DND-41 (cell line): ENCODE measurements at regions not wholly inside any gene's neighbourhood (a gene's known extent, or its start where the extent isn't known, plus 50 kb on each side); places are given as distances from the start of the nearest gene placed in this dataset.

Source experiments
- EZH2 ChIP-seq: IDR thresholded peaks from 3 replicates; pipeline ENCODE4 v1.6.1; 2012; ENCODE audit warnings: borderline replicate concordance, low read depth, mild to moderate bottlenecking, moderate library complexity, low read length, inconsistent platforms; ENCODE audit not compliant: severe bottlenecking
- TF ChIP-seq, protein P1 (sequence below): IDR thresholded peaks from 2 replicates; pipeline ENCODE4 v1.5.1; 2012; ENCODE audit warnings: borderline replicate concordance, low read length, moderate library complexity, mild to moderate bottlenecking; ENCODE audit not compliant: poor library complexity, severe bottlenecking; ENCODE audit errors: extremely low read depth

DNA sequence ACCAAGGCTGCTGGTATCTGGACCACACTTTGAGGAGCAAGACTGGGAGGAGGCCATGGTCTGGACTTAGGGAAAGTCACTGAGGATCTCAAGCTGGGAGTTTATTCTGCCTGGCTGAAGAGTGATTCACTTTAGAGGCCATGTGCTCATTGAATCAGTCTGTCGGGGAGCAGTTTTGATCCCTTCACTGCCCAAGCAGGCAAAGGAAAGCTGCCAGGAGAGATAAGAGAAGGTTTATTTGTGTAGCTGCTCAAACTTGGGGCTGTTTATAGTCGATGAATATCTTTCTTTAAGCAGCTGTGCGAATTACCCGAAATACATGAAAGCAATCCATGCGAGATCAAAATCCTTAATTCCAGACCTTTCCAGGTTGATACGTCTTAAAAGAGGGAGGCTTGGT, 544.4 kb upstream of the EEF2KMT start:
- TF ChIP-seq, protein P1, sequence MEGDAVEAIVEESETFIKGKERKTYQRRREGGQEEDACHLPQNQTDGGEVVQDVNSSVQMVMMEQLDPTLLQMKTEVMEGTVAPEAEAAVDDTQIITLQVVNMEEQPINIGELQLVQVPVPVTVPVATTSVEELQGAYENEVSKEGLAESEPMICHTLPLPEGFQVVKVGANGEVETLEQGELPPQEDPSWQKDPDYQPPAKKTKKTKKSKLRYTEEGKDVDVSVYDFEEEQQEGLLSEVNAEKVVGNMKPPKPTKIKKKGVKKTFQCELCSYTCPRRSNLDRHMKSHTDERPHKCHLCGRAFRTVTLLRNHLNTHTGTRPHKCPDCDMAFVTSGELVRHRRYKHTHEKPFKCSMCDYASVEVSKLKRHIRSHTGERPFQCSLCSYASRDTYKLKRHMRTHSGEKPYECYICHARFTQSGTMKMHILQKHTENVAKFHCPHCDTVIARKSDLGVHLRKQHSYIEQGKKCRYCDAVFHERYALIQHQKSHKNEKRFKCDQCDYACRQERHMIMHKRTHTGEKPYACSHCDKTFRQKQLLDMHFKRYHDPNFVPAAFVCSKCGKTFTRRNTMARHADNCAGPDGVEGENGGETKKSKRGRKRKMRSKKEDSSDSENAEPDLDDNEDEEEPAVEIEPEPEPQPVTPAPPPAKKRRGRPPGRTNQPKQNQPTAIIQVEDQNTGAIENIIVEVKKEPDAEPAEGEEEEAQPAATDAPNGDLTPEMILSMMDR: no peak
- TF ChIP-seq EZH2: no peak
